Mesendoderm (in vitro differentiated cells): ENCODE measurements at regions not wholly inside any gene's neighbourhood (a gene's known extent, or its start where the extent isn't known, plus 50 kb on each side); places are given as distances from the start of the nearest gene placed in this dataset.
A peak's percentile ranks its signal among the peaks of the same experiment; 100 is the strongest.

ENCODE experiments used
- DNase-seq: peaks from one replicate; pipeline ENCODE4 v3.0.0; 2013
- H2AK5ac ChIP-seq: 2 replicates; pipeline ENCODE4 v1.6.1; 2013; ENCODE audit warnings: low read length, inconsistent platforms
- H2BK120ac ChIP-seq: 2 replicates; pipeline ENCODE4 v1.6.1; 2013; ENCODE audit warnings: low read depth, mild to moderate bottlenecking, low read length, moderate library complexity, mixed read lengths
- H2BK15ac ChIP-seq: replicated peaks from 2 replicates; pipeline ENCODE4 v1.6.1; 2013; ENCODE audit warnings: low read depth, mild to moderate bottlenecking, moderate library complexity
- H2BK5ac ChIP-seq: 2 replicates; pipeline ENCODE4 v1.6.1; 2013; ENCODE audit warnings: low read length, inconsistent platforms
- H3K18ac ChIP-seq: 2 replicates; pipeline ENCODE4 v1.6.1; 2013; ENCODE audit warnings: mild to moderate bottlenecking, low read length, mixed read lengths
- H3K23ac ChIP-seq: one replicate; pipeline ENCODE4 v1.6.1; 2013; ENCODE audit warnings: low read length
- H3K27ac ChIP-seq: 2 replicates; pipeline ENCODE4 v1.5.1; 2013; ENCODE audit warnings: low read depth, mild to moderate bottlenecking, inconsistent platforms, low read length, moderate library complexity
- H3K27me3 ChIP-seq: 2 replicates; pipeline ENCODE4 v1.6.1; 2013; ENCODE audit warnings: low read length, control low read depth, mild to moderate bottlenecking, inconsistent platforms; ENCODE audit not compliant: insufficient read depth, poor library complexity
- H3K36me3 ChIP-seq: 2 replicates; pipeline ENCODE4 v1.6.1; 2013; ENCODE audit warnings: low read length, inconsistent platforms; ENCODE audit not compliant: control insufficient read depth, insufficient read depth
- H3K4ac ChIP-seq: one replicate; pipeline ENCODE4 v1.6.1; 2013; ENCODE audit warnings: low read depth, mild to moderate bottlenecking, low read length, moderate library complexity
- H3K4me1 ChIP-seq: 2 replicates; pipeline ENCODE4 v1.6.1; 2013; ENCODE audit warnings: low read depth, low read length, inconsistent platforms; ENCODE audit not compliant: control insufficient read depth
- H3K4me2 ChIP-seq: 2 replicates; pipeline ENCODE4 v1.6.1; 2013; ENCODE audit warnings: low read length
- H3K4me3 ChIP-seq: 2 replicates; pipeline ENCODE4 v1.5.1; 2013; ENCODE audit warnings: mild to moderate bottlenecking, low read length
- H3K56ac ChIP-seq: one replicate; pipeline ENCODE4 v1.6.1; 2013; ENCODE audit warnings: low read length
- H3K79me1 ChIP-seq: 2 replicates; pipeline ENCODE4 v1.6.1; 2013; ENCODE audit warnings: low read length, inconsistent platforms
- H3K79me2 ChIP-seq: 2 replicates; pipeline ENCODE4 v1.6.1; 2013; ENCODE audit warnings: mild to moderate bottlenecking, low read length; ENCODE audit not compliant: control insufficient read depth, insufficient read depth
- H3K9ac ChIP-seq: 2 replicates; pipeline ENCODE4 v1.6.1; 2013; ENCODE audit warnings: low read length, inconsistent platforms
- H4K5ac ChIP-seq: one replicate; pipeline ENCODE4 v1.6.1; 2013; ENCODE audit warnings: low read length
- H4K8ac ChIP-seq: one replicate; pipeline ENCODE4 v1.6.1; 2013; ENCODE audit warnings: low read depth, mild to moderate bottlenecking, control low read depth, low read length, moderate library complexity
- WGBS: extraction: QIAGEN DNeasy Blood & Tissue Kit; methylation state at CpG from one replicate; pipeline ENCODE4 v1.1.7; 2013; ENCODE audit warnings: low lambda C conversion rate, missing lambda C conversion rate; ENCODE audit not compliant: insufficient coverage; ENCODE audit errors: extremely low coverage; 5-methylcytosine and 5-hydroxymethylcytosine counted together

- H3K27me3 ChIP-seq: no peaks in the 10 kb centered on the region
Measured at GRCh38 chr11:119491753-119492510, 69.0 kb upstream of the THY1 start.

GRCh38 chr11:119490253-119491006 lies 67.5 kb upstream of the THY1 start:
- no CpG with 5 or more reads among the region's 24 CpGs for WGBS

More at GRCh38 chr11:119491753-119492510, 69.0 kb upstream of the THY1 start:
- Histone ChIP-seq H3K23ac (no peak overlapping the region), H2BK15ac (no peak overlapping the region), H4K5ac (no peak overlapping the region), H3K56ac (no peak overlapping the region), H3K18ac (no peak overlapping the region), H3K79me1 (no peaks in the 10 kb centered on the region), H2AK5ac (no peak overlapping the region), H3K79me2 (no peaks in the 10 kb centered on the region), H3K36me3 (no peaks in the 10 kb centered on the region), H3K27ac (no peak overlapping the region), H3K4ac (no peak overlapping the region), H3K9ac (no peak overlapping the region), H3K4me2 (no peak overlapping the region), H3K4me1 (no peaks in the 10 kb centered on the region), H2BK5ac (no peak overlapping the region), H2BK120ac (no peak overlapping the region), H4K8ac (no peak overlapping the region), H3K4me3 (no peak overlapping the region)
- DNase-seq: peak; percentile 62
- WGBS: no CpG with 5 or more reads among the region's 17 CpGs

GRCh38 chr11:119489087-119489486 lies 66.1 kb upstream of the THY1 start:
- H3K9ac ChIP-seq: no peak overlapping the region
- no peak overlapping the region for H2BK120ac ChIP-seq
- H3K27ac ChIP-seq: no peak overlapping the region
- no peak overlapping the region for H4K8ac ChIP-seq
- no peak overlapping the region for H3K4ac ChIP-seq
- H3K79me1 ChIP-seq: no peaks in the 10 kb centered on the region
- no peak overlapping the region for H3K18ac ChIP-seq
- H3K4me1 ChIP-seq: no peaks in the 10 kb centered on the region
- no CpG with 5 or more reads among the region's 3 CpGs for WGBS
- no peaks in the 10 kb centered on the region for H3K36me3 ChIP-seq
- no peak overlapping the region for H2BK5ac ChIP-seq
- H3K23ac ChIP-seq: no peak overlapping the region
- H2BK15ac ChIP-seq: no peak overlapping the region
- H3K27me3 ChIP-seq: no peaks in the 10 kb centered on the region
- H3K4me3 ChIP-seq: no peak overlapping the region
- H3K4me2 ChIP-seq: no peak overlapping the region
- no peak overlapping the region for H4K5ac ChIP-seq
- DNase-seq: no peak
- no peak overlapping the region for H2AK5ac ChIP-seq
- no peak overlapping the region for H3K56ac ChIP-seq
- H3K79me2 ChIP-seq: no peaks in the 10 kb centered on the region

More at GRCh38 chr11:119490253-119491006, 67.5 kb upstream of the THY1 start:
- Histone ChIP-seq H4K8ac (no peak overlapping the region), H3K27me3 (no peaks in the 10 kb centered on the region), H3K79me2 (no peaks in the 10 kb centered on the region), H3K4me3 (no peak overlapping the region), H2AK5ac (no peak overlapping the region), H3K23ac (no peak overlapping the region), H3K4me1 (no peaks in the 10 kb centered on the region), H3K4me2 (no peak overlapping the region), H4K5ac (no peak overlapping the region), H3K9ac (no peak overlapping the region), H3K18ac (no peak overlapping the region), H3K27ac (no peak overlapping the region), H2BK5ac (no peak overlapping the region), H3K36me3 (no peaks in the 10 kb centered on the region), H3K56ac (no peak overlapping the region), H2BK120ac (no peak overlapping the region), H3K79me1 (no peaks in the 10 kb centered on the region), H3K4ac (no peak overlapping the region), H2BK15ac (no peak overlapping the region)
- no peak for DNase-seq

- no peak overlapping the region for H3K56ac ChIP-seq
- no peak overlapping the region for H3K27ac ChIP-seq
- H2AK5ac ChIP-seq: no peak overlapping the region
- no peak overlapping the region for H2BK5ac ChIP-seq
- no peak overlapping the region for H3K4me3 ChIP-seq
- H4K5ac ChIP-seq: no peak overlapping the region
- no peak for DNase-seq
- H3K18ac ChIP-seq: no peak overlapping the region
- H3K4me1 ChIP-seq: no peaks in the 10 kb centered on the region
- no peak overlapping the region for H2BK120ac ChIP-seq
- no CpG with 5 or more reads among the region's 9 CpGs for WGBS
- no peaks in the 10 kb centered on the region for H3K27me3 ChIP-seq
- H3K4me2 ChIP-seq: no peak overlapping the region
- H3K36me3 ChIP-seq: no peaks in the 10 kb centered on the region
- no peak overlapping the region for H3K4ac ChIP-seq
- no peaks in the 10 kb centered on the region for H3K79me2 ChIP-seq
- H2BK15ac ChIP-seq: no peak overlapping the region
- H3K23ac ChIP-seq: no peak overlapping the region
- no peaks in the 10 kb centered on the region for H3K79me1 ChIP-seq
- H3K9ac ChIP-seq: no peak overlapping the region
- no peak overlapping the region for H4K8ac ChIP-seq
Measured at GRCh38 chr11:119488256-119488995, 65.5 kb upstream of the THY1 start.

GRCh38 chr11:119486691-119487259 lies 63.8 kb upstream of the THY1 start:
- H3K18ac ChIP-seq: no peak overlapping the region
- H3K79me1 ChIP-seq: no peaks in the 10 kb centered on the region
- WGBS: no CpG with 5 or more reads among the region's 3 CpGs
- no peak overlapping the region for H3K27ac ChIP-seq
- H3K36me3 ChIP-seq: no peaks in the 10 kb centered on the region
- H3K4me3 ChIP-seq: no peak overlapping the region
- no peak overlapping the region for H2BK5ac ChIP-seq
- H3K4me2 ChIP-seq: no peak overlapping the region
- H3K79me2 ChIP-seq: no peaks in the 10 kb centered on the region
- DNase-seq: no peak
- no peak overlapping the region for H3K56ac ChIP-seq
- no peak overlapping the region for H3K9ac ChIP-seq
- no peak overlapping the region for H2BK15ac ChIP-seq
- H4K5ac ChIP-seq: no peak overlapping the region
- no peak overlapping the region for H2AK5ac ChIP-seq
- no peaks in the 10 kb centered on the region for H3K4me1 ChIP-seq
- H4K8ac ChIP-seq: no peak overlapping the region
- H3K23ac ChIP-seq: no peak overlapping the region
- no peak overlapping the region for H3K4ac ChIP-seq
- no peak overlapping the region for H2BK120ac ChIP-seq
- H3K27me3 ChIP-seq: no peaks in the 10 kb centered on the region
